Duodenal mucosa (tissue), 2 donors: ENCODE measurements at regions not wholly inside any gene's neighbourhood (a gene's known extent, or its start where the extent isn't known, plus 50 kb on each side); places are given as distances from the start of the nearest gene placed in this dataset.
"Not testable (repeated sequence)": the region's sequence is repeated elsewhere in the genome, so short reads cannot be mapped to it uniquely, and the experiment has no call there.

Source experiments
- H3K27ac ChIP-seq: one replicate; pipeline ENCODE4 v1.7.0; 2013; ENCODE audit warnings: low read depth, low read length
- H3K27me3 ChIP-seq, 2 donors: one replicate each; pipeline ENCODE4 v1.7.0; 2013; ENCODE audit warnings: low read length in 2 of 2, control low read depth in 1 of 2; ENCODE audit not compliant: insufficient read depth in 2 of 2, control insufficient read depth in 1 of 2
- H3K36me3 ChIP-seq, 2 donors: one replicate each; pipeline ENCODE4 v1.7.0; 2013; ENCODE audit warnings: low read length in 2 of 2, control low read depth in 1 of 2; ENCODE audit not compliant: insufficient read depth in 2 of 2, control insufficient read depth in 1 of 2
- H3K4me1 ChIP-seq, 2 donors: one replicate each; pipeline ENCODE4 v1.7.0; 2013; ENCODE audit warnings: low read length in 2 of 2, control low read depth in 1 of 2; ENCODE audit not compliant: insufficient read depth in 2 of 2, control insufficient read depth in 1 of 2
- H3K4me3 ChIP-seq, 2 donors: one replicate each; pipeline ENCODE4 v1.7.0; 2013; ENCODE audit warnings: low read length in 2 of 2, low read depth in 1 of 2
- H3K9ac ChIP-seq, 2 donors: one replicate each; pipeline ENCODE4 v1.7.0; 2013; ENCODE audit warnings: low read length in 2 of 2, low read depth in 1 of 2
- H3K9me3 ChIP-seq, 2 donors: one replicate each; pipeline ENCODE4 v1.7.0; 2013; ENCODE audit warnings: low read length in 2 of 2, control low read depth in 1 of 2; ENCODE audit not compliant: control insufficient read depth in 1 of 2

GRCh38 chr9:30584559-30584958 lies 1799.9 kb upstream of the ACO1 start:
- H3K4me1 ChIP-seq = no peaks in the 10 kb centered on the region
- no peaks in the 10 kb centered on the region for H3K9me3 ChIP-seq
- no peaks in the 10 kb centered on the region for H3K27me3 ChIP-seq
- no peak overlapping the region for H3K4me3 ChIP-seq
- H3K36me3 ChIP-seq = no peaks in the 10 kb centered on the region
- no peak overlapping the region for H3K9ac ChIP-seq
- no peak overlapping the region for H3K27ac ChIP-seq

GRCh38 chr9:30591461-30591860 lies 1793.0 kb upstream of the ACO1 start:
- Histone ChIP-seq H3K27ac (no peak overlapping the region), H3K9ac (no peak overlapping the region), H3K27me3 (no peaks in the 10 kb centered on the region), H3K4me1 (no peaks in the 10 kb centered on the region), H3K4me3 (no peak overlapping the region), H3K36me3 (no peaks in the 10 kb centered on the region), H3K9me3 (no peaks in the 10 kb centered on the region)

GRCh38 chr9:30597608-30598007 lies 1786.8 kb upstream of the ACO1 start:
- no peaks in the 10 kb centered on the region for H3K27me3 ChIP-seq
- H3K27ac ChIP-seq = no peak overlapping the region
- H3K36me3 ChIP-seq = no peaks in the 10 kb centered on the region
- no peaks in the 10 kb centered on the region for H3K9me3 ChIP-seq
- H3K4me1 ChIP-seq = no peaks in the 10 kb centered on the region
- no peak overlapping the region for H3K9ac ChIP-seq
- H3K4me3 ChIP-seq = no peak overlapping the region

DNA sequence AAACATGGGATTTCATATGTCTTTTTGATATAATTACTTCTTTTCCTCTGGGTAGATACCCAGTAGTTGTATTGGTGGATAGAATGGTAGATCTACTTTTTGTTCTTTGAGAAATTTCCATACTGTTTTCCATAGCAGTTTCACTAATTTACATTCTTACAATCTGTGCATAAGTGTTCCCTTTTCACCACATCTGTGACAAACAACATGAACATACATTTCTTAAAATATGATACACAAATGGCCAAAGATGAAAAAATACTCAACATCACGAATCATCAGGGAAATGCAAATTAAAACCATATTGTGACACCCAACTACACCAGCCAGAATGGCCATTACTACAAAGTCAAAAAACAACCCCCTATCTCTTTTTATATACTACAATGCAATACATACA lies 1778.5 kb upstream of the ACO1 start:
- Histone ChIP-seq H3K9me3 (no peaks in the 10 kb centered on the region), H3K9ac (no peak overlapping the region), H3K27me3 (no peaks in the 10 kb centered on the region), H3K36me3 (no peaks in the 10 kb centered on the region), H3K4me3 (no peak overlapping the region), H3K27ac (no peak overlapping the region), H3K4me1 (no peaks in the 10 kb centered on the region)

DNA sequence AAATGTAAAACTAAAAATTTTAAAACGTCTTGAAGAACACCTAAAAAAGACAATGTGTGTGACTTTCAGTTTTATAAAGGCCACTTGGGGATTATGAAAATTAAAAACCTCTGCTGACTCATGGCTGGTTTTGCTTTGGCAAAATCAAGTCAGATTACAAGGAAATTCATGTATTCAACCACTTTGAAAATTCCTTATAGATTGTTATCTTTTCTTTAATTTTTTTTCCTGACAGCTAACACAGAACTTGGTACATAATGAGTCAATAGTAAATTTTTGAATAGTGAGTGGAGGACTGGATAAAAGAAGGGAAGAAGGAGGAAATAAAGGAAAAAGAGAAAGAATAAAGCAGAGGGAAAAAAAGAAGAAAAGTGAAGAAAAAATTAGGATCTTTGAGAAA lies 1774.7 kb upstream of the ACO1 start:
- H3K9me3 ChIP-seq = no peaks in the 10 kb centered on the region
- H3K4me3 ChIP-seq = no peak overlapping the region
- no peaks in the 10 kb centered on the region for H3K36me3 ChIP-seq
- no peak overlapping the region for H3K9ac ChIP-seq
- H3K4me1 ChIP-seq = no peaks in the 10 kb centered on the region
- H3K27me3 ChIP-seq = no peaks in the 10 kb centered on the region
- H3K27ac ChIP-seq = no peak overlapping the region

DNA sequence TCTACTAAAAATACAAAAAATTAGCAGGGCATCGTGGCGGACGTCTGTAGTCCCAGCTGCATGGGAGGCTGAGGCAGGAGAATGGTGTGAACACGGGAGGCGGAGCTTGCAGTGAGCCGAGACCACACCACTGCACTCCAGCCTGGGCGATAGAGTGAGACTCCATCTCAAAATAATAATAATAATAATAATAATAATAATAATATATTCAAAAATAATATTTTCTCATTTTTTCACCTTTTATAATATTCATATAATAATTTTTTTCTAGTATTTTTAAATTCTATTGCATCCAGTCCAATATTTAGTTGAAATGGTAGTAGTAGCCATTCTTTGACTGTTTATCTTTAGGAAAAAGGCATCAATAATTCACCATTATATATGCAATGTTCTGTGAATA lies 1767.7 kb upstream of the ACO1 start:
- not testable (repeated sequence) for H3K9ac ChIP-seq, H3K9me3 ChIP-seq, H3K4me1 ChIP-seq, H3K27ac ChIP-seq, H3K4me3 ChIP-seq, H3K36me3 ChIP-seq, H3K27me3 ChIP-seq

DNA sequence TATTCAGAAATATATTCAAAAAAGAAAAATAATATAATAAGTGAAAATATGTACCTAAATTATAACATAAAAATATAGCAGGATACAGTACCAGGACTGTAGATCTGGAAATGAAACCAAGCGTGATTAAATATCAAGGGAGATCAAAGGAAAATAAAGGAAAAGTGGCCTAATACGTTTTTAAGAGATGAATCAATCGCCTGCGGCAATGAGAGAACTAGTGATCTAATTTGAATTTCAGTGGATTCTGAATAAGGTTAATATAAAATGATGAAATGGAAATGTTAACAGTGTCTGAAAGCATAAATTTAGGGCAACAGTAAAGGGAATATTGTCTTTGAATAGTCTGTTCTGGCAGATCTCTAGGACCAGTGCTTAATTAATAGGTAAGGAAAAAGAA lies 1761.9 kb upstream of the ACO1 start:
- Histone ChIP-seq H3K36me3 (no peaks in the 10 kb centered on the region), H3K4me1 (no peaks in the 10 kb centered on the region), H3K27ac (no peak overlapping the region), H3K27me3 (no peaks in the 10 kb centered on the region), H3K4me3 (no peak overlapping the region), H3K9ac (no peak overlapping the region), H3K9me3 (no peaks in the 10 kb centered on the region)

DNA sequence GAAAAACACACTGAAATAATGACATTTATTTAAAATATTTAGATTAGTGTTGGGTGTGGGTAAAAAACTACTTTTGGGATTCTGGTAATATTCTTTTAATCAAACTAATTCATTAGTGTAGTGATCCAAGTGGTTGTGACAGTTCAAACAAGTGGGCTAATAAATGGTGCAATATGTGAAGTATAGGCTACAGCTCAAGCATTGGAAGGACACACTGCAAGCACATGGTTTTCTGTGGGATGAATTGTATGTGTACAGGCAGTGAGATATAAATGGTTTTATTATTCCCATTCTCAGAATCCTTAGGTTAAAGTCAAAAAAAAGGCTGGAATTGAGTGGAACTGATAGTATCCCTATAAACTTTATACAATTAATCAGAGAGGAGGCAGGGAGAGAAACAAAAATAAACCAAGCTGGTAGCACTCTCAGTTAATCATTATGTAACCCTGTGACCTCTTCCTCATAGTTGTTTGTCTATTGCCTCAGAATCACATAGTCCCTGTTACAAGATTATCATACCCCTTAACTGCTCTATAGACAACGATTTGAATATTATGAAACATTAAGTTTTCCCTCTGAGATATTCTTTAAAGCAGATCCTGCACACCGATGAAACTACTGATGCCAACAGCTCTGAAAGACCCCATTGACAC lies 1755.4 kb upstream of the ACO1 start:
- Histone ChIP-seq H3K36me3 (no peaks in the 10 kb centered on the region), H3K9ac (no peak overlapping the region), H3K9me3 (no peaks in the 10 kb centered on the region), H3K27ac (no peak overlapping the region), H3K4me3 (no peak overlapping the region), H3K27me3 (no peaks in the 10 kb centered on the region), H3K4me1 (no peaks in the 10 kb centered on the region)

DNA sequence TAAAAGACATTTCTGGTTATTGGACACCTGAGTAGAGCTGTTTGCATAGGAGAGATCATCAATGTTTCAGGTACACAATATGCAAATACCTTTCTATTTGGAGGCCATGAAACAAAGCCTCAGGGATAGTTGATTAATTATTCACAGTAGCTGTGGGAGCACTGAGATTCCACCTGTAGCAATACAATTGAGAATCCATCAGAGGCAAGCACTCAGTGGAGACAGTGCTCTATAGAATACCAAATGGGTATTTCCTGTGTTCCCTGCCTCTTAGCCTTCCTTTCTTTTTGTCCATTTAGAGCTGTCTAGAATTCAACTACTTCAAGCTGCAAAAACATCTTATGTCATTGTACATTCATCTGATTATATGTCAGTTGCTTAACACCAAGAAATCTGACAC lies 1754.0 kb upstream of the ACO1 start:
- Histone ChIP-seq H3K27me3 (no peaks in the 10 kb centered on the region), H3K9me3 (no peaks in the 10 kb centered on the region), H3K36me3 (no peaks in the 10 kb centered on the region), H3K9ac (no peak overlapping the region), H3K4me1 (no peaks in the 10 kb centered on the region), H3K4me3 (no peak overlapping the region), H3K27ac (no peak overlapping the region)

GRCh38 chr9:30646639-30647038 lies 1737.8 kb upstream of the ACO1 start:
- not testable (repeated sequence) for H3K27me3 ChIP-seq, H3K4me3 ChIP-seq, H3K9ac ChIP-seq, H3K9me3 ChIP-seq, H3K36me3 ChIP-seq, H3K4me1 ChIP-seq, H3K27ac ChIP-seq

DNA sequence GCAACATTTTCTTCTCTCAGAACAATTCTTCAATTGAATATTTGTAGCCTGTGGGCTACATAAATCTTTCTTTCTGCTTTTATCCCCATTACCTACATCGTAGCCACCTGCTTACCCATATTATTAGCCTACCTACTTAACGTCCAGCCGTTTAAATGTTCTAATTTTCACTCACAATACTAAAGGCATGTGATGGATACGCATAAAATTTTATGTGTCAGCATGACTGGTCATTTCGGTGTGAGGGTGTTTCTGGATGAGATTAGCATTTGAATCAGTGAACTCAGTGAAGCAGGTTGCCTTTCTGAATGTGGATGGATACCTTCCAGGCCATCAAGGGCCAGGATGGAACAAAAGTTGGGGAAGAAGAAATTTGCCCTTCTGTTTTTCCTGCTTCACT lies 1722.5 kb upstream of the ACO1 start:
- Histone ChIP-seq H3K27ac (no peak overlapping the region), H3K27me3 (no peaks in the 10 kb centered on the region), H3K9ac (no peak overlapping the region), H3K4me1 (no peaks in the 10 kb centered on the region), H3K36me3 (no peaks in the 10 kb centered on the region), H3K9me3 (no peaks in the 10 kb centered on the region), H3K4me3 (no peak overlapping the region)
